ENCODE measurements at regions not wholly inside any gene's neighbourhood (a gene's known extent, or its start where the extent isn't known, plus 50 kb on each side); places are given as distances from the start of the nearest gene placed in this dataset.

- H3K4me3 ChIP-seq (ENCODE audit: low read length in 3 of 3): no peak overlapping the region
- no peak overlapping the region for H3K9ac ChIP-seq (ENCODE audit: low read depth in 1 of 3, low read length in 3 of 3)
- no peaks in the 10 kb centered on the region for H3K36me3 ChIP-seq (ENCODE audit: control insufficient read depth in 3 of 3, insufficient read depth in 3 of 3, low read length in 3 of 3)
- H3K4me1 ChIP-seq (ENCODE audit: control insufficient read depth in 3 of 3, insufficient read depth in 3 of 3, low read length in 3 of 3): peaks cover 0 to 3% (median 0%) of the 10 kb centered on the region in 3 donors
- no peak overlapping the region for H3K27ac ChIP-seq (ENCODE audit: low read depth, low read length)
- no peaks in the 10 kb centered on the region for H3K27me3 ChIP-seq (ENCODE audit: control insufficient read depth in 3 of 3, insufficient read depth in 3 of 3, low read length in 3 of 3)
- H3K9me3 ChIP-seq (ENCODE audit: control insufficient read depth in 3 of 3, low read length in 3 of 3): no peaks in the 10 kb centered on the region
Measured at GRCh38 chr4:112808001-112808400, 171.1 kb downstream of the LARP7 start.

- no peak overlapping the region for H3K27ac ChIP-seq (ENCODE audit: low read depth, low read length)
- H3K9me3 ChIP-seq (ENCODE audit: control insufficient read depth in 3 of 3, low read length in 3 of 3): no peaks in the 10 kb centered on the region
- peaks cover 0 to 6% (median 2%) of the 10 kb centered on the region in 3 donors for H3K4me1 ChIP-seq (ENCODE audit: control insufficient read depth in 3 of 3, insufficient read depth in 3 of 3, low read length in 3 of 3)
- H3K27me3 ChIP-seq (ENCODE audit: control insufficient read depth in 3 of 3, insufficient read depth in 3 of 3, low read length in 3 of 3): no peaks in the 10 kb centered on the region
- H3K9ac ChIP-seq (ENCODE audit: low read depth in 1 of 3, low read length in 3 of 3): no peak overlapping the region
- H3K36me3 ChIP-seq (ENCODE audit: control insufficient read depth in 3 of 3, insufficient read depth in 3 of 3, low read length in 3 of 3): no peaks in the 10 kb centered on the region
- no peak overlapping the region for H3K4me3 ChIP-seq (ENCODE audit: low read length in 3 of 3)
Measured at GRCh38 chr4:112813790-112814189, 176.8 kb downstream of the LARP7 start.

- peaks cover 0 to 6% (median 2%) of the 10 kb centered on the region in 3 donors for H3K4me1 ChIP-seq (ENCODE audit: control insufficient read depth in 3 of 3, insufficient read depth in 3 of 3, low read length in 3 of 3)
- H3K27me3 ChIP-seq (ENCODE audit: control insufficient read depth in 3 of 3, insufficient read depth in 3 of 3, low read length in 3 of 3): no peaks in the 10 kb centered on the region
- no peaks in the 10 kb centered on the region for H3K36me3 ChIP-seq (ENCODE audit: control insufficient read depth in 3 of 3, insufficient read depth in 3 of 3, low read length in 3 of 3)
- peak overlapping the region; percentile 66 to 72 (median 70) for H3K4me3 ChIP-seq (ENCODE audit: low read length in 3 of 3)
- H3K9me3 ChIP-seq (ENCODE audit: control insufficient read depth in 3 of 3, low read length in 3 of 3): no peaks in the 10 kb centered on the region
- H3K27ac ChIP-seq (ENCODE audit: low read depth, low read length): peak overlapping the region; percentile 54
- peak overlapping the region; percentile 23 to 77 (median 69) for H3K9ac ChIP-seq (ENCODE audit: low read depth in 1 of 3, low read length in 3 of 3)
Measured at GRCh38 chr4:112817933-112818593, 181.1 kb downstream of the LARP7 start.

- Histone ChIP-seq H3K4me3 (ENCODE audit: low read length in 3 of 3) (peak overlapping the region; percentile 66 to 72 (median 70)), H3K27ac (ENCODE audit: low read depth, low read length) (peak overlapping the region; percentile 54), H3K9ac (ENCODE audit: low read depth in 1 of 3, low read length in 3 of 3) (peak overlapping the region; percentile 23 to 77 (median 69))
Measured at GRCh38 chr4:112818594-112818965, 181.6 kb downstream of the LARP7 start.

GRCh38 chr4:112819729-112820128 lies 182.8 kb downstream of the LARP7 start:
- Histone ChIP-seq H3K27me3 (ENCODE audit: control insufficient read depth in 3 of 3, insufficient read depth in 3 of 3, low read length in 3 of 3) (no peaks in the 10 kb centered on the region), H3K36me3 (ENCODE audit: control insufficient read depth in 3 of 3, insufficient read depth in 3 of 3, low read length in 3 of 3) (no peaks in the 10 kb centered on the region), H3K4me3 (ENCODE audit: low read length in 3 of 3) (no peak overlapping the region), H3K9me3 (ENCODE audit: control insufficient read depth in 3 of 3, low read length in 3 of 3) (no peaks in the 10 kb centered on the region), H3K4me1 (ENCODE audit: control insufficient read depth in 3 of 3, insufficient read depth in 3 of 3, low read length in 3 of 3) (peaks cover 0 to 6% (median 2%) of the 10 kb centered on the region in 3 donors), H3K9ac (ENCODE audit: low read depth in 1 of 3, low read length in 3 of 3) (peak overlapping the region in 1 of 3 donors; percentile 8), H3K27ac (ENCODE audit: low read depth, low read length) (no peak overlapping the region)

More at GRCh38 chr4:112818594-112818965, 181.6 kb downstream of the LARP7 start:
- no peaks in the 10 kb centered on the region for H3K9me3 ChIP-seq (ENCODE audit: control insufficient read depth in 3 of 3, low read length in 3 of 3)
- H3K36me3 ChIP-seq (ENCODE audit: control insufficient read depth in 3 of 3, insufficient read depth in 3 of 3, low read length in 3 of 3): no peaks in the 10 kb centered on the region
- H3K27me3 ChIP-seq (ENCODE audit: control insufficient read depth in 3 of 3, insufficient read depth in 3 of 3, low read length in 3 of 3): no peaks in the 10 kb centered on the region
- H3K4me1 ChIP-seq (ENCODE audit: control insufficient read depth in 3 of 3, insufficient read depth in 3 of 3, low read length in 3 of 3): peaks cover 0 to 6% (median 2%) of the 10 kb centered on the region in 3 donors

GRCh38 chr4:112823156-112823555 lies 186.2 kb downstream of the LARP7 start:
- no peak overlapping the region for H3K9ac ChIP-seq (ENCODE audit: low read depth in 1 of 3, low read length in 3 of 3)
- no peaks in the 10 kb centered on the region for H3K36me3 ChIP-seq (ENCODE audit: control insufficient read depth in 3 of 3, insufficient read depth in 3 of 3, low read length in 3 of 3)
- no peak overlapping the region for H3K4me3 ChIP-seq (ENCODE audit: low read length in 3 of 3)
- no peaks in the 10 kb centered on the region for H3K27me3 ChIP-seq (ENCODE audit: control insufficient read depth in 3 of 3, insufficient read depth in 3 of 3, low read length in 3 of 3)
- H3K9me3 ChIP-seq (ENCODE audit: control insufficient read depth in 3 of 3, low read length in 3 of 3): no peaks in the 10 kb centered on the region
- H3K27ac ChIP-seq (ENCODE audit: low read depth, low read length): no peak overlapping the region
- H3K4me1 ChIP-seq (ENCODE audit: control insufficient read depth in 3 of 3, insufficient read depth in 3 of 3, low read length in 3 of 3): peaks cover 0 to 4% (median 1%) of the 10 kb centered on the region in 3 donors

- H3K4me3 ChIP-seq (ENCODE audit: low read length in 3 of 3): no peak overlapping the region
- H3K4me1 ChIP-seq (ENCODE audit: control insufficient read depth in 3 of 3, insufficient read depth in 3 of 3, low read length in 3 of 3): no peaks in the 10 kb centered on the region
- H3K36me3 ChIP-seq (ENCODE audit: control insufficient read depth in 3 of 3, insufficient read depth in 3 of 3, low read length in 3 of 3): no peaks in the 10 kb centered on the region
- no peaks in the 10 kb centered on the region for H3K27me3 ChIP-seq (ENCODE audit: control insufficient read depth in 3 of 3, insufficient read depth in 3 of 3, low read length in 3 of 3)
- no peak overlapping the region for H3K9ac ChIP-seq (ENCODE audit: low read depth in 1 of 3, low read length in 3 of 3)
- no peak overlapping the region for H3K27ac ChIP-seq (ENCODE audit: low read depth, low read length)
- no peaks in the 10 kb centered on the region for H3K9me3 ChIP-seq (ENCODE audit: control insufficient read depth in 3 of 3, low read length in 3 of 3)
Measured at GRCh38 chr4:112823606-112824005, 186.7 kb downstream of the LARP7 start.

GRCh38 chr4:112830753-112831386 lies 193.9 kb downstream of the LARP7 start:
- no peak overlapping the region for H3K4me3 ChIP-seq (ENCODE audit: low read length in 3 of 3)
- H3K36me3 ChIP-seq (ENCODE audit: control insufficient read depth in 3 of 3, insufficient read depth in 3 of 3, low read length in 3 of 3): no peaks in the 10 kb centered on the region
- no peak overlapping the region for H3K9ac ChIP-seq (ENCODE audit: low read depth in 1 of 3, low read length in 3 of 3)
- no peak overlapping the region for H3K27ac ChIP-seq (ENCODE audit: low read depth, low read length)
- H3K9me3 ChIP-seq (ENCODE audit: control insufficient read depth in 3 of 3, low read length in 3 of 3): no peaks in the 10 kb centered on the region
- no peaks in the 10 kb centered on the region for H3K27me3 ChIP-seq (ENCODE audit: control insufficient read depth in 3 of 3, insufficient read depth in 3 of 3, low read length in 3 of 3)
- peaks cover 0 to 2% (median 0%) of the 10 kb centered on the region in 3 donors for H3K4me1 ChIP-seq (ENCODE audit: control insufficient read depth in 3 of 3, insufficient read depth in 3 of 3, low read length in 3 of 3)

- Histone ChIP-seq H3K27ac (ENCODE audit: low read depth, low read length) (no peak overlapping the region), H3K4me3 (ENCODE audit: low read length in 3 of 3) (no peak overlapping the region), H3K27me3 (ENCODE audit: control insufficient read depth in 3 of 3, insufficient read depth in 3 of 3, low read length in 3 of 3) (no peaks in the 10 kb centered on the region), H3K9me3 (ENCODE audit: control insufficient read depth in 3 of 3, low read length in 3 of 3) (no peaks in the 10 kb centered on the region), H3K9ac (ENCODE audit: low read depth in 1 of 3, low read length in 3 of 3) (no peak overlapping the region), H3K36me3 (ENCODE audit: control insufficient read depth in 3 of 3, insufficient read depth in 3 of 3, low read length in 3 of 3) (no peaks in the 10 kb centered on the region), H3K4me1 (ENCODE audit: control insufficient read depth in 3 of 3, insufficient read depth in 3 of 3, low read length in 3 of 3) (peaks cover 0 to 2% (median 0%) of the 10 kb centered on the region in 3 donors)
Measured at GRCh38 chr4:112832493-112832892, 195.6 kb downstream of the LARP7 start.

GRCh38 chr4:112836895-112837294 lies 200.0 kb downstream of the LARP7 start:
- Histone ChIP-seq H3K27me3 (ENCODE audit: control insufficient read depth in 3 of 3, insufficient read depth in 3 of 3, low read length in 3 of 3) (no peaks in the 10 kb centered on the region), H3K27ac (ENCODE audit: low read depth, low read length) (no peak overlapping the region), H3K9ac (ENCODE audit: low read depth in 1 of 3, low read length in 3 of 3) (no peak overlapping the region), H3K36me3 (ENCODE audit: control insufficient read depth in 3 of 3, insufficient read depth in 3 of 3, low read length in 3 of 3) (no peaks in the 10 kb centered on the region), H3K4me3 (ENCODE audit: low read length in 3 of 3) (no peak overlapping the region), H3K9me3 (ENCODE audit: control insufficient read depth in 3 of 3, low read length in 3 of 3) (no peaks in the 10 kb centered on the region), H3K4me1 (ENCODE audit: control insufficient read depth in 3 of 3, insufficient read depth in 3 of 3, low read length in 3 of 3) (peaks cover 0 to 4% (median 0%) of the 10 kb centered on the region in 3 donors)

Data from skeletal muscle tissue (tissue), 3 donors.